ENCODE measurements at regions not wholly inside any gene's neighbourhood (a gene's known extent, or its start where the extent isn't known, plus 50 kb on each side); places are given as distances from the start of the nearest gene placed in this dataset.

- TF ChIP-seq CTCF (IDR thresholded peaks at IDR 0.05) (no peak), POLR2A (IDR thresholded peaks at IDR 0.05) (no peak)
Measured at GRCh38 chr4:162229670-162230069, 65.9 kb upstream of the FSTL5 start.
